Neural cell (in vitro differentiated cells): ENCODE measurements at regions not wholly inside any gene's neighbourhood (a gene's known extent, or its start where the extent isn't known, plus 50 kb on each side); places are given as distances from the start of the nearest gene placed in this dataset.

Experiments used
- H2AFZ ChIP-seq: fragments of 200-600, 300-800 bp; sonication (generic), shearing (Covaris generic); 2 replicates; pipeline ENCODE4 v1.6.0; 2014; ENCODE audit warnings: low read depth, mild to moderate bottlenecking, antibody characterized with exemption, low read length, moderate library complexity
- H3F3A ChIP-seq: fragments of 200-600 bp; shearing (Covaris generic); 2 replicates; pipeline ENCODE4 v1.6.1; 2016; ENCODE audit warnings: mild to moderate bottlenecking, moderate library complexity, mixed read lengths, antibody characterized with exemption, low read length; ENCODE audit not compliant: insufficient read depth, poor library complexity, severe bottlenecking
- H3K27ac ChIP-seq: fragments of 200-600, 300-800 bp; sonication (generic), shearing (Covaris generic); 2 replicates; pipeline ENCODE4 v1.5.1; 2014; ENCODE audit warnings: mild to moderate bottlenecking, low read length, moderate library complexity
- H3K27me3 ChIP-seq: fragments of 300-800, 200-600 bp; sonication (generic), shearing (Covaris generic); 2 replicates; pipeline ENCODE4 v1.6.0; 2014; ENCODE audit warnings: mild to moderate bottlenecking, low read depth, low read length, moderate library complexity; ENCODE audit not compliant: insufficient read depth
- H3K36me3 ChIP-seq: fragments of 300-800, 200-600 bp; sonication (generic), shearing (Covaris generic); 2 replicates; pipeline ENCODE4 v1.5.1; 2014; ENCODE audit warnings: mild to moderate bottlenecking, antibody characterized with exemption, low read length, moderate library complexity; ENCODE audit not compliant: insufficient read depth
- H3K4me2 ChIP-seq: fragments of 300-800, 200-600 bp; sonication (generic), shearing (Covaris generic); 2 replicates; pipeline ENCODE4 v1.6.0; 2014; ENCODE audit warnings: mild to moderate bottlenecking, low read length
- H3K4me3 ChIP-seq: fragments of 300-800, 200-600 bp; sonication (generic), shearing (Covaris generic); 2 replicates; pipeline ENCODE4 v1.5.1; 2014; ENCODE audit warnings: mild to moderate bottlenecking, low read length, moderate library complexity
- H3K79me2 ChIP-seq: fragments of 200-600 bp; shearing (Covaris generic); replicated peaks from 2 replicates; pipeline ENCODE4 v1.6.0; 2014; ENCODE audit warnings: mild to moderate bottlenecking, low read length, moderate library complexity; ENCODE audit not compliant: insufficient read depth
- H3K9ac ChIP-seq: fragments of 300-800, 200-600 bp; sonication (generic), shearing (Covaris generic); 2 replicates; pipeline ENCODE4 v1.6.1; 2016; ENCODE audit warnings: mild to moderate bottlenecking, low read length, mixed read lengths
- H3K9me2 ChIP-seq: fragments of 200-600 bp; shearing (Covaris generic); 2 replicates; pipeline ENCODE4 v1.6.1; 2016; ENCODE audit warnings: mild to moderate bottlenecking, low read length, mixed read lengths; ENCODE audit not compliant: insufficient read depth
- H3K9me3 ChIP-seq: fragments of 200-600, 300-800 bp; sonication (generic), shearing (Covaris generic); 2 replicates; pipeline ENCODE4 v1.6.1; 2016; ENCODE audit warnings: mild to moderate bottlenecking, mixed run types, low read length, moderate library complexity, mixed read lengths
- H4K20me1 ChIP-seq: fragments of 200-600 bp; shearing (Covaris generic); 2 replicates; pipeline ENCODE4 v1.6.1; 2016; ENCODE audit warnings: mild to moderate bottlenecking, mixed run types; ENCODE audit not compliant: insufficient read depth
- EP300 ChIP-seq: fragments of 450-650 bp; conservative IDR thresholded peaks from 2 replicates; pipeline ENCODE4 v1.6.1; 2014; ENCODE audit warnings: antibody characterized with exemption, mild to moderate bottlenecking, moderate library complexity; ENCODE audit not compliant: poor library complexity, severe bottlenecking
- EZH2 ChIP-seq: fragments of 200-600, 300-800 bp; shearing (Covaris generic), sonication (generic); IDR thresholded peaks from 2 replicates; pipeline ENCODE4 v1.6.1; 2014; ENCODE audit warnings: antibody characterized with exemption, low read length, borderline replicate concordance, mild to moderate bottlenecking; ENCODE audit not compliant: insufficient read depth, poor library complexity, severe bottlenecking
- MXI1 ChIP-seq: fragments of 450-650 bp; conservative IDR thresholded peaks from 2 replicates; pipeline ENCODE4 v1.6.1; 2014; ENCODE audit warnings: antibody characterized with exemption, mild to moderate bottlenecking; ENCODE audit not compliant: poor library complexity, severe bottlenecking
- SMC3 ChIP-seq: fragments of 450-650 bp; conservative IDR thresholded peaks from 2 replicates; pipeline ENCODE4 v1.6.1; 2014; ENCODE audit warnings: antibody characterized with exemption, mild to moderate bottlenecking, moderate library complexity; ENCODE audit not compliant: poor library complexity
- TAF1 ChIP-seq: IDR thresholded peaks from 2 replicates; pipeline ENCODE4 v1.6.1; 2012; ENCODE audit warnings: low read depth
- TF ChIP-seq, protein P1 (sequence below): fragments of 450-650 bp; IDR thresholded peaks from 2 replicates; pipeline ENCODE4 v1.5.1; 2014; ENCODE audit warnings: antibody characterized with exemption, mild to moderate bottlenecking, moderate library complexity; ENCODE audit not compliant: poor library complexity, severe bottlenecking
- TF ChIP-seq, protein P2 (sequence below): IDR thresholded peaks from 2 replicates; pipeline ENCODE4 v1.6.1; 2012; ENCODE audit warnings: borderline replicate concordance

DNA sequence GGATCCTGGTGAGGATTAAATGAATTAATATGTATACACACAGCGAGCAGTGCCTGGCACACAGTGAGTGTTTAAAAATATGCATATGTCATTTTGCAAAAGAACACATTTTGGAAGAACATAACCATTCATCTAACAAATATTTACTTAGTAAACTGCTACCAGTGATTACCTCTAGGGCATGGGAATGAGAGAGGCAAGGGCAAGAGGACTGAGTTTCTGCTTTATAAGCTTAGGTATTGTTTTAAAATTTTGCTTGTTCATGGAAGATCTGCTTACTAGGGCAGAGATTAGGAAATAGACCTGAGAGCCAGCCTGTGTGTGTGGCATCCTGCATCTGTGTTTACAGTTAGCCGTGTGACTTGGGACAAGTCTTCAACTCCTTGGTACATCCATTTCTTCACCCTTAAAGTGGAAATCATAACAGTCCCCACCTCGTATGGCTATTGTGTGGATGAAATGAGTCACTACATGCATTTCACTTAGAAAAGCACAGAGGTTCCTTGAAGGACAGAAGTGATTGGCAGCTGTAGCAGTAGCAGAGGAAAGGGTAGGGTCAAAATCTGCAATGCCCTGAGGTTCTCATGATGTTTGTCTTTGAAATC is 198.5 kb upstream of the FMN2 start (continued):
- TF ChIP-seq EZH2, result no peak

DNA sequence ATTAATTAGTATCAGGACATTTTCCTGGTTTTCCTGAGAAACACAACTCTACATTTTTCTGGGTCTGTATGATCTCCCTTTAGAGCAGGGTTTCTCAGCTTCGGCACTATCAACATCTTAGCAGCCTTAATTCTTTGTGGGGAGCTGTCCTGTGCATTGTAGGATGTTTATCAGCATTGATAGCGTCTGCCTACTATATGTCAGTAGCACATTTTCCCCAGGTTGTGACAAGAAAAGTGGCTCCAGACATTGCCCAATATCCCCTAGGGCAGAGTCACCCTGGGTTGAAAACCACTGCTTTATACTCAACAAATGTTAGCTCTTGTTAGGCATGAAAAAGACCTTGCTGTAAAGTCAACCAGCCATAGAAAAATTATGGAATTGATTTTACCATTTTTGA is 195.1 kb upstream of the FMN2 start:
- H3K9me3 ChIP-seq, result no peaks in the 10 kb centered on the region
- H3K27ac ChIP-seq, result no peak overlapping the region
- H3K79me2 ChIP-seq, result no peaks in the 10 kb centered on the region
- H4K20me1 ChIP-seq, result no peaks in the 10 kb centered on the region
- no peak overlapping the region for H3K4me3 ChIP-seq
- H2AFZ ChIP-seq, result no peak overlapping the region
- H3F3A ChIP-seq, result no peaks in the 10 kb centered on the region
- no peak overlapping the region for H3K9ac ChIP-seq
- H3K9me2 ChIP-seq, result no peaks in the 10 kb centered on the region
- H3K27me3 ChIP-seq, result no peaks in the 10 kb centered on the region
- no peak overlapping the region for H3K4me2 ChIP-seq
- H3K36me3 ChIP-seq, result no peaks in the 10 kb centered on the region
- TF ChIP-seq TAF1 (no peak), EZH2 (no peak), MXI1 (no peak)
- TF ChIP-seq, protein P1, sequence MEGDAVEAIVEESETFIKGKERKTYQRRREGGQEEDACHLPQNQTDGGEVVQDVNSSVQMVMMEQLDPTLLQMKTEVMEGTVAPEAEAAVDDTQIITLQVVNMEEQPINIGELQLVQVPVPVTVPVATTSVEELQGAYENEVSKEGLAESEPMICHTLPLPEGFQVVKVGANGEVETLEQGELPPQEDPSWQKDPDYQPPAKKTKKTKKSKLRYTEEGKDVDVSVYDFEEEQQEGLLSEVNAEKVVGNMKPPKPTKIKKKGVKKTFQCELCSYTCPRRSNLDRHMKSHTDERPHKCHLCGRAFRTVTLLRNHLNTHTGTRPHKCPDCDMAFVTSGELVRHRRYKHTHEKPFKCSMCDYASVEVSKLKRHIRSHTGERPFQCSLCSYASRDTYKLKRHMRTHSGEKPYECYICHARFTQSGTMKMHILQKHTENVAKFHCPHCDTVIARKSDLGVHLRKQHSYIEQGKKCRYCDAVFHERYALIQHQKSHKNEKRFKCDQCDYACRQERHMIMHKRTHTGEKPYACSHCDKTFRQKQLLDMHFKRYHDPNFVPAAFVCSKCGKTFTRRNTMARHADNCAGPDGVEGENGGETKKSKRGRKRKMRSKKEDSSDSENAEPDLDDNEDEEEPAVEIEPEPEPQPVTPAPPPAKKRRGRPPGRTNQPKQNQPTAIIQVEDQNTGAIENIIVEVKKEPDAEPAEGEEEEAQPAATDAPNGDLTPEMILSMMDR, result no peak
- TF ChIP-seq, protein P2, sequence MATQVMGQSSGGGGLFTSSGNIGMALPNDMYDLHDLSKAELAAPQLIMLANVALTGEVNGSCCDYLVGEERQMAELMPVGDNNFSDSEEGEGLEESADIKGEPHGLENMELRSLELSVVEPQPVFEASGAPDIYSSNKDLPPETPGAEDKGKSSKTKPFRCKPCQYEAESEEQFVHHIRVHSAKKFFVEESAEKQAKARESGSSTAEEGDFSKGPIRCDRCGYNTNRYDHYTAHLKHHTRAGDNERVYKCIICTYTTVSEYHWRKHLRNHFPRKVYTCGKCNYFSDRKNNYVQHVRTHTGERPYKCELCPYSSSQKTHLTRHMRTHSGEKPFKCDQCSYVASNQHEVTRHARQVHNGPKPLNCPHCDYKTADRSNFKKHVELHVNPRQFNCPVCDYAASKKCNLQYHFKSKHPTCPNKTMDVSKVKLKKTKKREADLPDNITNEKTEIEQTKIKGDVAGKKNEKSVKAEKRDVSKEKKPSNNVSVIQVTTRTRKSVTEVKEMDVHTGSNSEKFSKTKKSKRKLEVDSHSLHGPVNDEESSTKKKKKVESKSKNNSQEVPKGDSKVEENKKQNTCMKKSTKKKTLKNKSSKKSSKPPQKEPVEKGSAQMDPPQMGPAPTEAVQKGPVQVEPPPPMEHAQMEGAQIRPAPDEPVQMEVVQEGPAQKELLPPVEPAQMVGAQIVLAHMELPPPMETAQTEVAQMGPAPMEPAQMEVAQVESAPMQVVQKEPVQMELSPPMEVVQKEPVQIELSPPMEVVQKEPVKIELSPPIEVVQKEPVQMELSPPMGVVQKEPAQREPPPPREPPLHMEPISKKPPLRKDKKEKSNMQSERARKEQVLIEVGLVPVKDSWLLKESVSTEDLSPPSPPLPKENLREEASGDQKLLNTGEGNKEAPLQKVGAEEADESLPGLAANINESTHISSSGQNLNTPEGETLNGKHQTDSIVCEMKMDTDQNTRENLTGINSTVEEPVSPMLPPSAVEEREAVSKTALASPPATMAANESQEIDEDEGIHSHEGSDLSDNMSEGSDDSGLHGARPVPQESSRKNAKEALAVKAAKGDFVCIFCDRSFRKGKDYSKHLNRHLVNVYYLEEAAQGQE, result no peak

DNA sequence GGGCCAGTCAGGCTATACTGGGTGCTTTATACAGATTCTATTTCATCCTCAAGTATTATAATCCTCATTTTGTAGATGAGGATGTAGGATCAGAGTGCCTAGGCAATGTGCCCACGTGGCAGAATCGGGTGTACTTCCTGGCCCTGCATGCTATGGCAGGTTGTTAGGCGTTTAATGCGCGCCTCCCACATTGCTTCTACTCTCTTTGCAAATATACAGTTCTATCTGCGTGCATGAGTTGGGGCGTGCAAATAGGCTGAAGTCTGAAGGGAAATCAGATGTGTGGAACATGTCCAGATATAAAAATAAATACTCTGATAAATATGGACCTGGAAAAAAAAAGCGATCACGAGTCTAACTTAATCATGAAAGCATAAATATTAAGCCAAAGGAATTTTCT is 194.7 kb upstream of the FMN2 start:
- no peak overlapping the region for H3K4me3 ChIP-seq

More for the DNA sequence above, 194.7 kb upstream of the FMN2 start:
- H3K27me3 ChIP-seq, result no peaks in the 10 kb centered on the region
- H3K79me2 ChIP-seq, result no peaks in the 10 kb centered on the region
- no peaks in the 10 kb centered on the region for H4K20me1 ChIP-seq
- H3K36me3 ChIP-seq, result no peaks in the 10 kb centered on the region
- H3F3A ChIP-seq, result no peaks in the 10 kb centered on the region
- H2AFZ ChIP-seq, result no peak overlapping the region
- H3K27ac ChIP-seq, result no peak overlapping the region
- H3K9me2 ChIP-seq, result no peaks in the 10 kb centered on the region
- no peaks in the 10 kb centered on the region for H3K9me3 ChIP-seq
- no peak for TF ChIP-seq EP300
- TF ChIP-seq, protein P1, result no peak
- no peak for TF ChIP-seq EZH2
- no peak for TF ChIP-seq SMC3
- no peak overlapping the region for H3K4me2 ChIP-seq
- H3K9ac ChIP-seq, result no peak overlapping the region
